IgD-negative memory B cell (primary cell): ENCODE measurements at regions not wholly inside any gene's neighbourhood (a gene's known extent, or its start where the extent isn't known, plus 50 kb on each side); places are given as distances from the start of the nearest gene placed in this dataset.
"Not testable (repeated sequence)": the region's sequence is repeated elsewhere in the genome, so short reads cannot be mapped to it uniquely, and the experiment has no call there.

Source experiments
- H3K27ac Mint-ChIP-seq, 3 donors: one replicate each; pipeline ENCODE4 v1.8.0; 2020 to 2022; ENCODE audit warnings: mild to moderate bottlenecking in 3 of 3, mixed read lengths in 3 of 3, moderate library complexity in 1 of 3
- H3K27me3 Mint-ChIP-seq: one replicate; pipeline ENCODE4 v1.8.0; 2021; ENCODE audit warnings: mixed read lengths
- H3K36me3 Mint-ChIP-seq: one replicate; pipeline ENCODE4 v1.8.0; 2020; ENCODE audit warnings: mild to moderate bottlenecking, mixed read lengths
- H3K4me1 Mint-ChIP-seq, 3 donors: one replicate each; pipeline ENCODE4 v1.8.0; 2020 to 2022; ENCODE audit warnings: mixed read lengths in 3 of 3, mild to moderate bottlenecking in 1 of 3
- H3K4me3 Mint-ChIP-seq, 4 donors: one replicate each; pipeline ENCODE4 v1.8.0; 2020 to 2022; ENCODE audit warnings: mild to moderate bottlenecking in 4 of 4, mixed read lengths in 4 of 4, moderate library complexity in 3 of 4
- H3K9me3 Mint-ChIP-seq, 3 donors: one replicate each; pipeline ENCODE4 v1.8.0; 2020 to 2021; ENCODE audit warnings: mixed read lengths in 3 of 3, mild to moderate bottlenecking in 1 of 3

- H3K27me3 Mint-ChIP-seq: peaks cover 16% of the 10 kb centered on the region
- peaks cover 3 to 7% (median 5%) of the 10 kb centered on the region in 3 donors for H3K4me1 Mint-ChIP-seq
- peaks cover 0 to 2% (median 0%) of the 10 kb centered on the region in 3 donors for H3K9me3 Mint-ChIP-seq
- peaks cover 8% of the 10 kb centered on the region for H3K36me3 Mint-ChIP-seq
- peak overlapping the region in 1 of 4 donors; percentile 42 for H3K4me3 Mint-ChIP-seq
- H3K27ac Mint-ChIP-seq: no peak overlapping the region
Measured at GRCh38 chr11:10952872-10953271, 95.0 kb upstream of the ZBED5 start.

DNA sequence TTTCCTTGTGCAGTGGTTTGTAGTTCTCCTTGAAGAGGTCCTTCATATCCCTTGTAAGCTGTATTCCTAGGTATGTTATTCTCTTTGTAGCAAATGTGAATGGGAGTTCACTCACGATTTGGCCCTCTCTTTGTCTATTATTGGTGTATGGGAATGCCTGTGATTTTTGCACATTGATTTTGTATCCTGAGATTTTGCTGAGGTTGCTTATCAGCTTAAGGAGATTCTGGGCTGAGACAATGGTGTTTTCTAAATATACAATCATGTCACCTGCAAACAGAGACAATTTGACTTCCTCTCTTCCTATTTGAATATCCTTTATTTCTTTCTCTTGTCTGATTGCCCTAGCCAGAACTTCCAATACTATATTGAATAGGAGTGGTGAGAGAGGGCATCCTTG, 90.1 kb upstream of the ZBED5 start:
- not testable (repeated sequence) for H3K36me3 Mint-ChIP-seq, H3K4me3 Mint-ChIP-seq, H3K9me3 Mint-ChIP-seq, H3K4me1 Mint-ChIP-seq, H3K27ac Mint-ChIP-seq
- H3K27me3 Mint-ChIP-seq: peaks cover 16% of the 10 kb centered on the region

DNA sequence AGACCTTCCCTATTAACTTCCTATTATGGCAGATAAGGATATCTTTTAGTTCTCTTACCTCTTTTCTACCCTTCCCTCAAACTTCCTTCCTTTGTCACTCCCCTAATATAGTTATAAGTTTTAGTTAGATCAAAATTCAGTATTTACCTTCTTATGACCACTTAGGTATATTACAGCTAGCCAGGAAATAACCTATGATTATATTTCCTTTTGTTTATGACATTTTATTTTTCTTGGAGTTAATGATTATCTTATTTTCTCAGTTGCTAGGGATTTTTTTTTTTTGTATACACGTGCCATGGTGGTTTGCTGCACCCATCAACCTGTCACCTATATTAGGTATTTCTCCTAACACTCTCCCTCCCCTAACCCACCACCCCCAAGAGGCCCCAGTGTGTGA, 88.2 kb upstream of the ZBED5 start:
- H3K4me1 Mint-ChIP-seq: no peaks in the 10 kb centered on the region
- peaks cover 11% of the 10 kb centered on the region for H3K27me3 Mint-ChIP-seq
- no peak overlapping the region for H3K4me3 Mint-ChIP-seq
- H3K9me3 Mint-ChIP-seq: peaks cover 0 to 2% (median 0%) of the 10 kb centered on the region in 3 donors
- H3K36me3 Mint-ChIP-seq: peaks cover 5% of the 10 kb centered on the region
- H3K27ac Mint-ChIP-seq: no peak overlapping the region

DNA sequence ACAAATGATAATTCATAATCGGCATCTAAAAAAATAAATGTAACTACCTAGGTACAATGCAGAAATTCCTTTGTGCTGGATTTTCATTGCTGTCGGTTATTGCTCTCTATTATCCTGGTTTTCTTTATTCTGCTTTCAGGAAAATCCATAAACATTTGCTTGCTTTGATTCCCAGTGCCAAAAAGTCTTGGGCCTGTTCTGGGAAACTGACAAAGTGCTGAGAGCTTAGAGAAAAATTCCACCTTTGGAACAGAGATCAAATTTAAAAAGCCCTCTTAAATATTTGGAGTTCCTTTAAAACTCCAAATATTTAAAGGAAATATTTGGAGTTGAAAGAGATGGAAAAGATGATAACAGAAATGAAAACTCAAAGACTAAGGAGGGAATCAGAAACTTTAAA, 87.3 kb upstream of the ZBED5 start:
- Mint-ChIP-seq H3K36me3 (peaks cover 3% of the 10 kb centered on the region), H3K27ac (no peak overlapping the region), H3K27me3 (peaks cover 10% of the 10 kb centered on the region), H3K4me1 (no peaks in the 10 kb centered on the region), H3K4me3 (no peak overlapping the region), H3K9me3 (peaks cover 0 to 2% (median 0%) of the 10 kb centered on the region in 3 donors)

GRCh38 chr11:10943968-10944367, 86.1 kb upstream of the ZBED5 start:
- Mint-ChIP-seq H3K4me1 (no peaks in the 10 kb centered on the region), H3K4me3 (no peak overlapping the region), H3K36me3 (no peaks in the 10 kb centered on the region), H3K9me3 (peaks cover 0 to 2% (median 0%) of the 10 kb centered on the region in 3 donors), H3K27ac (no peak overlapping the region), H3K27me3 (peaks cover 10% of the 10 kb centered on the region)

DNA sequence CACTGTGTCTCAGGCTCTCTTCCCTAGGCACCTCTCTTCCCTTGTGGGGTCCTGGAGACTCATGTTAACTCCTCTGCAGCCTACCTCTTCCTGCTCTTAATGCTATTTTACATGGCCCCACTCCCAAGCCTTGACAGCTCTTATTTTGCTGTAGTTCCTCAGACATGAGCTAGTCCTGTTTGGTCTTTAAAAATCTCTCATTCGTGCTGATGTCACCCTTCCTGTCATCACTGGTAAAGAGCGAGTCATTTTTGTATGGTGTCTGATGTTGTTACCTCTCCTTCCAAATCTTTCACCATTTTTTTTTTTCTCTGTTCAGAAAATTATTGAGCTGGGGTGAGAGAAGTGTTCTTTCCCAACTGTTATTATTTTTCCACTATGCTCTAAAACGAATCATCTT, 84.8 kb upstream of the ZBED5 start:
- H3K27me3 Mint-ChIP-seq: peaks cover 8% of the 10 kb centered on the region
- no peaks in the 10 kb centered on the region for H3K36me3 Mint-ChIP-seq
- H3K27ac Mint-ChIP-seq: no peak overlapping the region
- no peaks in the 10 kb centered on the region for H3K4me1 Mint-ChIP-seq
- H3K9me3 Mint-ChIP-seq: peaks cover 0 to 2% (median 0%) of the 10 kb centered on the region in 3 donors
- H3K4me3 Mint-ChIP-seq: no peak overlapping the region

DNA sequence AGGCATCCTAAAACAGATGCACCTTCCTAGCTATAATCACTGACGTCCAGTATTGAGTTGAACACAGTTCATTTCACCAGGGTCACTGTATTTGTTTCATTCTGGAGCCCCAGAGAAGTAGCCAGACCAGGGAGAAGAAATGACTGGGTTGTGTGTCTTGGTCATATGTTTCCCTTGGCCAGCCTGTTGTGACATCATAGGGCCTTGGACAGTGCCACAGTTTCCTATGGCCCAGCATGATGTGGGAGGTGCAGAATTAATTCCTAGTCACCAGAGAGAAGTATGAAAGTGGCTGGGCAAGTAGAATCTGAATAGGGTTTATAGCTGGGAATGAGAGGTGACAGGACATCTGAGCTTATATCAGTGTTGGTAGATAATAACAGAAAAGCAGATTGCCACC, 84.0 kb upstream of the ZBED5 start:
- no peak overlapping the region for H3K27ac Mint-ChIP-seq
- peaks cover 7% of the 10 kb centered on the region for H3K27me3 Mint-ChIP-seq
- H3K4me3 Mint-ChIP-seq: no peak overlapping the region
- H3K9me3 Mint-ChIP-seq: peaks cover 0 to 2% (median 0%) of the 10 kb centered on the region in 3 donors
- no peaks in the 10 kb centered on the region for H3K36me3 Mint-ChIP-seq
- no peaks in the 10 kb centered on the region for H3K4me1 Mint-ChIP-seq

GRCh38 chr11:10941414-10941813, 83.6 kb upstream of the ZBED5 start:
- H3K4me3 Mint-ChIP-seq: no peak overlapping the region
- H3K27me3 Mint-ChIP-seq: peaks cover 4% of the 10 kb centered on the region
- peaks cover 0 to under 1% (median 0%) of the 10 kb centered on the region in 3 donors for H3K9me3 Mint-ChIP-seq
- no peak overlapping the region for H3K27ac Mint-ChIP-seq
- H3K4me1 Mint-ChIP-seq: no peaks in the 10 kb centered on the region
- no peaks in the 10 kb centered on the region for H3K36me3 Mint-ChIP-seq

GRCh38 chr11:10938650-10939387, 81.0 kb upstream of the ZBED5 start:
- H3K9me3 Mint-ChIP-seq: no peaks in the 10 kb centered on the region
- peaks cover 5% of the 10 kb centered on the region for H3K27me3 Mint-ChIP-seq
- H3K36me3 Mint-ChIP-seq: no peaks in the 10 kb centered on the region
- no peak overlapping the region for H3K27ac Mint-ChIP-seq
- no peak overlapping the region for H3K4me3 Mint-ChIP-seq
- peaks cover 1 to 7% (median 3%) of the 10 kb centered on the region in 3 donors for H3K4me1 Mint-ChIP-seq

- no peak overlapping the region for H3K27ac Mint-ChIP-seq
- no peak overlapping the region for H3K4me3 Mint-ChIP-seq
Measured at GRCh38 chr11:10938231-10938630, 80.4 kb upstream of the ZBED5 start.

GRCh38 chr11:10937385-10937771, 79.5 kb upstream of the ZBED5 start:
- H3K4me3 Mint-ChIP-seq: no peak overlapping the region
- H3K36me3 Mint-ChIP-seq: no peaks in the 10 kb centered on the region
- no peaks in the 10 kb centered on the region for H3K9me3 Mint-ChIP-seq
- H3K4me1 Mint-ChIP-seq: peaks cover 2 to 10% (median 4%) of the 10 kb centered on the region in 3 donors
- H3K27me3 Mint-ChIP-seq: peaks cover 13% of the 10 kb centered on the region
- H3K27ac Mint-ChIP-seq: no peak overlapping the region

More at GRCh38 chr11:10938231-10938630, 80.4 kb upstream of the ZBED5 start:
- Mint-ChIP-seq H3K9me3 (no peaks in the 10 kb centered on the region), H3K27me3 (peaks cover 11% of the 10 kb centered on the region), H3K36me3 (no peaks in the 10 kb centered on the region), H3K4me1 (peaks cover 2 to 10% (median 4%) of the 10 kb centered on the region in 3 donors)

GRCh38 chr11:10936626-10937384, 79.0 kb upstream of the ZBED5 start:
- no peak overlapping the region for H3K27ac Mint-ChIP-seq
- H3K4me3 Mint-ChIP-seq: no peak overlapping the region
- H3K27me3 Mint-ChIP-seq: peaks cover 14% of the 10 kb centered on the region
- peaks cover 2 to 10% (median 4%) of the 10 kb centered on the region in 3 donors for H3K4me1 Mint-ChIP-seq
- H3K36me3 Mint-ChIP-seq: no peaks in the 10 kb centered on the region
- no peaks in the 10 kb centered on the region for H3K9me3 Mint-ChIP-seq

DNA sequence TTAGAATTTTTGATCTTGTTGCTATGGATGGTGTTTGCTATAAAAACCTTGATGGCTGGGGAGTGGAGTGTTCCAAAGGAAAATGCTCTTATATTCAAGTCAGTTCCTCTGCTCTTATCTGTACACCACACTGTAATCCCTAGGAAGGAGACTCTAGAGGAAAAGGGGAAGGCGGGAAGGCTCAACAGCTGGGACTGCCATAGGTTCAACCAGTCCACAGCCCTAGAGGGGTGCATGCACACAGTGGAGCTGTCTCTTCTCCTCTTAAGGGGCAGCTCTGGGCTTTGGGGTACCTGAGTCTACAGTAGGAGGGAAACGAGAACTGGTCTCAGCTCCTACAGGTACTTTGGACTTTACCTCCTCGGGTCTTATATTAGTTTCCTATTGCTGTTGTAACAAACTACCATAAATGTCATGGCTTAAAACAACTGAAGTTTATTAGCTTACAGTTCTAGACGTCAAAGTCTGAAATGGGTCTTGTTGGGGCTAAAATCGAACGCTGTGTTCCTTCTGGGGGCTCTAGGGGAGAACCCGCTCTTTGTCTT, 77.2 kb upstream of the ZBED5 start:
- peak overlapping the region in 2 of 4 donors; percentile 61 to 62 for H3K4me3 Mint-ChIP-seq
- H3K4me1 Mint-ChIP-seq: peaks cover 2 to 10% (median 5%) of the 10 kb centered on the region in 3 donors
- no peaks in the 10 kb centered on the region for H3K9me3 Mint-ChIP-seq
- peaks cover 21% of the 10 kb centered on the region for H3K27me3 Mint-ChIP-seq
- no peak overlapping the region for H3K27ac Mint-ChIP-seq
- H3K36me3 Mint-ChIP-seq: no peaks in the 10 kb centered on the region

GRCh38 chr11:10934293-10934860, 76.5 kb upstream of the ZBED5 start:
- no peaks in the 10 kb centered on the region for H3K9me3 Mint-ChIP-seq
- peaks cover 21% of the 10 kb centered on the region for H3K27me3 Mint-ChIP-seq
- peaks cover 2 to 10% (median 5%) of the 10 kb centered on the region in 3 donors for H3K4me1 Mint-ChIP-seq
- H3K36me3 Mint-ChIP-seq: no peaks in the 10 kb centered on the region
- peak overlapping the region in 1 of 3 donors; percentile 21 for H3K27ac Mint-ChIP-seq
- peak overlapping the region; percentile 61 to 98 (median 89) for H3K4me3 Mint-ChIP-seq
